GM21423 (cell line): ENCODE measurements at regions not wholly inside any gene's neighbourhood (a gene's known extent, or its start where the extent isn't known, plus 50 kb on each side); places are given as distances from the start of the nearest gene placed in this dataset.
"Not testable (repeated sequence)": the region's sequence is repeated elsewhere in the genome, so short reads cannot be mapped to it uniquely, and the experiment has no call there.

Experiments used
- ATAC-seq: cut with Tn5 transposase; IDR thresholded peaks from one replicate; pipeline ENCODE4 v1.9.1; 2021; ENCODE audit warnings: mild to moderate bottlenecking, moderate library complexity; ENCODE audit not compliant: unreplicated experiment

GRCh38 chr6:134585517-134585873 is 267.6 kb upstream of the SGK1 start:
- no peak for ATAC-seq

GRCh38 chr6:134584847-134585516 is 267.1 kb upstream of the SGK1 start:
- no peak for ATAC-seq

GRCh38 chr6:134577998-134578397 is 260.1 kb upstream of the SGK1 start:
- no peak for ATAC-seq

GRCh38 chr6:134575221-134575620 is 257.3 kb upstream of the SGK1 start:
- ATAC-seq: no peak

GRCh38 chr6:134574491-134574890 is 256.6 kb upstream of the SGK1 start:
- ATAC-seq: no peak

GRCh38 chr6:134569996-134570395 is 252.1 kb upstream of the SGK1 start:
- not testable (repeated sequence) for ATAC-seq

GRCh38 chr6:134564705-134565104 is 246.8 kb upstream of the SGK1 start:
- no peak for ATAC-seq

GRCh38 chr6:134560019-134560418 is 242.1 kb upstream of the SGK1 start:
- no peak for ATAC-seq

GRCh38 chr6:134557509-134557908 is 239.6 kb upstream of the SGK1 start:
- ATAC-seq: no peak

GRCh38 chr6:134555672-134556071 is 237.8 kb upstream of the SGK1 start:
- ATAC-seq: no peak

GRCh38 chr6:134553936-134554335 is 236.0 kb upstream of the SGK1 start:
- ATAC-seq: no peak

- no peak for ATAC-seq
Measured at GRCh38 chr6:134551245-134551960, 233.5 kb upstream of the SGK1 start.

- no peak for ATAC-seq
Measured at GRCh38 chr6:134550604-134551003, 232.7 kb upstream of the SGK1 start.

GRCh38 chr6:134549854-134550253 is 231.9 kb upstream of the SGK1 start:
- ATAC-seq: no peak

- ATAC-seq: no peak
Measured at GRCh38 chr6:134546962-134547645, 229.2 kb upstream of the SGK1 start.

- no peak for ATAC-seq
Measured at GRCh38 chr6:134544737-134545136, 226.8 kb upstream of the SGK1 start.

- ATAC-seq: no peak
Measured at GRCh38 chr6:134543128-134543527, 225.2 kb upstream of the SGK1 start.

GRCh38 chr6:134541001-134541400 is 223.1 kb upstream of the SGK1 start:
- no peak for ATAC-seq

- no peak for ATAC-seq
Measured at GRCh38 chr6:134539865-134540323, 222.0 kb upstream of the SGK1 start.

GRCh38 chr6:134537765-134538164 is 219.9 kb upstream of the SGK1 start:
- ATAC-seq: not testable (repeated sequence)

GRCh38 chr6:134537146-134537555 is 219.2 kb upstream of the SGK1 start:
- no peak for ATAC-seq

- no peak for ATAC-seq
Measured at GRCh38 chr6:134535831-134536230, 217.9 kb upstream of the SGK1 start.
